DOHH2 (cell line): ENCODE measurements at regions not wholly inside any gene's neighbourhood (a gene's known extent, or its start where the extent isn't known, plus 50 kb on each side); places are given as distances from the start of the nearest gene placed in this dataset.

Source experiments
- H3F3A ChIP-seq: fragments of 200-600 bp; sonication (generic), shearing (Covaris generic); 2 replicates; pipeline ENCODE4 v1.6.0; 2016; ENCODE audit warnings: antibody characterized with exemption, mild to moderate bottlenecking; ENCODE audit not compliant: control insufficient read depth, insufficient read depth
- H3K27ac ChIP-seq: fragments of 200-600 bp; sonication (generic); 2 replicates; pipeline ENCODE4 v1.5.1; 2014; ENCODE audit warnings: low read depth, mild to moderate bottlenecking, low read length, moderate library complexity
- H3K27me3 ChIP-seq: fragments of 200-600 bp; sonication (generic); 2 replicates; pipeline ENCODE4 v1.6.1; 2014; ENCODE audit warnings: mild to moderate bottlenecking, low read length, mixed read lengths; ENCODE audit not compliant: control insufficient read depth
- H3K36me3 ChIP-seq: fragments of 200-600 bp; sonication (generic); 2 replicates; pipeline ENCODE4 v1.6.1; 2014; ENCODE audit warnings: mild to moderate bottlenecking, low read length, moderate library complexity, mixed read lengths; ENCODE audit not compliant: control insufficient read depth
- H3K4me1 ChIP-seq: fragments of 200-600 bp; sonication (generic); 2 replicates; pipeline ENCODE4 v1.6.1; 2014; ENCODE audit warnings: mild to moderate bottlenecking, low read length, mixed read lengths; ENCODE audit not compliant: control insufficient read depth
- H3K4me2 ChIP-seq: fragments of 200-600 bp; sonication (generic); 2 replicates; pipeline ENCODE4 v1.6.0; 2014; ENCODE audit warnings: mild to moderate bottlenecking, low read length, moderate library complexity
- H3K4me3 ChIP-seq: fragments of 200-600 bp; sonication (generic); 2 replicates; pipeline ENCODE4 v1.5.1; 2014; ENCODE audit warnings: mild to moderate bottlenecking, low read length, mixed read lengths
- H3K79me2 ChIP-seq: fragments of 200-600 bp; sonication (generic); 2 replicates; pipeline ENCODE4 v1.6.1; 2014; ENCODE audit warnings: mild to moderate bottlenecking, low read length, mixed read lengths; ENCODE audit not compliant: control insufficient read depth
- H3K9me2 ChIP-seq: fragments of 200-600 bp; sonication (generic); replicated peaks from 2 replicates; pipeline ENCODE4 v1.6.1; 2014; ENCODE audit warnings: mild to moderate bottlenecking, low read length, mixed read lengths; ENCODE audit not compliant: control insufficient read depth
- H3K9me3 ChIP-seq: fragments of 200-600 bp; sonication (generic); 2 replicates; pipeline ENCODE4 v1.6.1; 2014; ENCODE audit warnings: antibody characterized with exemption, low read length, mixed read lengths; ENCODE audit not compliant: control insufficient read depth, insufficient read depth
- H4K20me1 ChIP-seq: fragments of 200-600 bp; sonication (generic); 2 replicates; pipeline ENCODE4 v1.6.0; 2014; ENCODE audit warnings: low read depth, mild to moderate bottlenecking, antibody characterized with exemption, low read length, moderate library complexity; ENCODE audit not compliant: control insufficient read depth, insufficient read depth
- EZH2phosphoT487 ChIP-seq: fragments of 200-600 bp; sonication (generic); IDR thresholded peaks from 2 replicates; pipeline ENCODE4 v1.6.1; 2017; ENCODE audit warnings: borderline replicate concordance, mild to moderate bottlenecking, antibody characterized with exemption, low read length, moderate library complexity, mixed read lengths
- TF ChIP-seq, protein P1 (sequence below): fragments of 200-600 bp; sonication (generic); IDR thresholded peaks from one replicate; pipeline ENCODE4 v1.5.1; 2014; ENCODE audit warnings: antibody characterized with exemption, mild to moderate bottlenecking, low read depth, low read length; ENCODE audit not compliant: poor library complexity, severe bottlenecking

DNA sequence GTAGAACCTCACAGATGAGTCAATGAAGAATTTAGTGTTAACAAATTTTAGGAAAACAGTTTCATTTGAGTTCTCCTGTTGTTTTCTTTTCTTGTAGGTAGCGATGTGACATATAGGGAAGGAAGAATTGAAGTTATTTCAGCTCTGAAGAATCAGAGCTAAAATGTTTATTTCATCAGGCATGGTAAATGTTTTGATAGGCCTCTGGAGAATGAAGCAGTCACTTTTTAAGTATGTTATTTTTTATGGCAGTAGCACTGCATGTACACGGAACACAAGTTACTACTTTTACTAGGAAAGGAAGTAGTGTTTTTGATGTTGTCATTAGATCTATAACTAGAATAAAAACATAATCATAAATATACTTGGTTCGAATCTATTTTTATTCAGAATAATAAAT is 1357.3 kb upstream of the CITED2 start:
- Histone ChIP-seq H3K79me2 (no peaks in the 10 kb centered on the region), H3K9me2 (no peaks in the 10 kb centered on the region), H3K9me3 (no peaks in the 10 kb centered on the region), H3K27me3 (no peaks in the 10 kb centered on the region), H3K4me2 (no peak overlapping the region), H3K4me3 (no peak overlapping the region), H3K27ac (no peak overlapping the region), H3F3A (no peaks in the 10 kb centered on the region), H4K20me1 (no peaks in the 10 kb centered on the region), H3K4me1 (no peaks in the 10 kb centered on the region), H3K36me3 (no peaks in the 10 kb centered on the region)
- TF ChIP-seq, protein P1, sequence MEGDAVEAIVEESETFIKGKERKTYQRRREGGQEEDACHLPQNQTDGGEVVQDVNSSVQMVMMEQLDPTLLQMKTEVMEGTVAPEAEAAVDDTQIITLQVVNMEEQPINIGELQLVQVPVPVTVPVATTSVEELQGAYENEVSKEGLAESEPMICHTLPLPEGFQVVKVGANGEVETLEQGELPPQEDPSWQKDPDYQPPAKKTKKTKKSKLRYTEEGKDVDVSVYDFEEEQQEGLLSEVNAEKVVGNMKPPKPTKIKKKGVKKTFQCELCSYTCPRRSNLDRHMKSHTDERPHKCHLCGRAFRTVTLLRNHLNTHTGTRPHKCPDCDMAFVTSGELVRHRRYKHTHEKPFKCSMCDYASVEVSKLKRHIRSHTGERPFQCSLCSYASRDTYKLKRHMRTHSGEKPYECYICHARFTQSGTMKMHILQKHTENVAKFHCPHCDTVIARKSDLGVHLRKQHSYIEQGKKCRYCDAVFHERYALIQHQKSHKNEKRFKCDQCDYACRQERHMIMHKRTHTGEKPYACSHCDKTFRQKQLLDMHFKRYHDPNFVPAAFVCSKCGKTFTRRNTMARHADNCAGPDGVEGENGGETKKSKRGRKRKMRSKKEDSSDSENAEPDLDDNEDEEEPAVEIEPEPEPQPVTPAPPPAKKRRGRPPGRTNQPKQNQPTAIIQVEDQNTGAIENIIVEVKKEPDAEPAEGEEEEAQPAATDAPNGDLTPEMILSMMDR: no peak
- TF ChIP-seq EZH2phosphoT487: no peak

DNA sequence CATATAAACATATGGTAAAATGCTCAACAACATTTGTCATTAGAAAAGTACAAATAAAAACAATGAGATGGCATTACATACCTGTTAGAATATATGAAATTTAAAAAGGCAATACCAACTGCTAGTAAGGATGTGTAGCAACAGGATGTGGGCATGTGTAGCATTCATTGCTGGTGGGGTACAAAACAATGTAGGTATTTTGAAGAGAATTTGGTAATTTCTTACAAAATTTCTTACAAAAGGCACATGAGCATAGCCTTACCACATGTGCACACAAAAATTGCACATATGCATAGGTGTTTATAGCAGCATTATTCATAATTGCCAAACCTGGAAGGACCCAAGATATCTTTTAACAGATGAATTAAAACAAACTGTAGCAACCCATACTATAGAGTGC is 1355.1 kb upstream of the CITED2 start:
- Histone ChIP-seq H3K4me1 (no peaks in the 10 kb centered on the region), H3K4me3 (no peak overlapping the region), H3K9me2 (no peaks in the 10 kb centered on the region), H3K36me3 (no peaks in the 10 kb centered on the region), H3K27ac (no peak overlapping the region), H3K9me3 (no peaks in the 10 kb centered on the region), H3K4me2 (no peak overlapping the region), H3F3A (no peaks in the 10 kb centered on the region), H3K27me3 (no peaks in the 10 kb centered on the region), H4K20me1 (no peaks in the 10 kb centered on the region), H3K79me2 (no peaks in the 10 kb centered on the region)
- TF ChIP-seq, protein P1: no peak
- TF ChIP-seq EZH2phosphoT487: no peak

DNA sequence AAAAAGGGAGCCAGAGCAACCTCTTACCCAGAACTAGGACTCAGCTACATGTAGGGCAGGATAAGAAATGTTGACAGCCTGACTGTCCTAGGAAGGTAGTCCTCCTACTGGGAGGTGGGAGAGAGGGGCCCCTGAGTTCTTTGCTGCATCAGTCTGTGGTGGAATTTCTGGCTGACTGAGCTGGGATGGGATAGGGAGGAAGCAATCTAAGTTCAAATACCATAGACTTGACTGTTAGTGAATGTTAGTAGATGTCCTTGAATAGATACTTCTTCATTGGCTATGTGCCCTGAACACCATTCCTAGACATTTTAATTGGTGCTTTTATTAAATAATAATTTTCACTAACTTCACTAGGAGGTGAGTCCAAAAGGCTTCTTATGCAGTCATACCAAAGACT is 1343.6 kb upstream of the CITED2 start:
- Histone ChIP-seq H3K4me2 (no peak overlapping the region), H3K79me2 (no peaks in the 10 kb centered on the region), H3K4me3 (no peak overlapping the region), H3K9me2 (no peaks in the 10 kb centered on the region), H3F3A (no peaks in the 10 kb centered on the region; the same call in 1 of the 2 replicates), H3K27ac (no peak overlapping the region), H3K36me3 (no peaks in the 10 kb centered on the region), H3K4me1 (no peaks in the 10 kb centered on the region), H3K9me3 (peaks cover 6% of the 10 kb centered on the region; the same call in 1 of the 2 replicates), H3K27me3 (no peaks in the 10 kb centered on the region), H4K20me1 (no peaks in the 10 kb centered on the region)
- TF ChIP-seq EZH2phosphoT487: no peak
- TF ChIP-seq, protein P1: no peak
